Pancreas (tissue), 10 donors: ENCODE measurements at regions not wholly inside any gene's neighbourhood (a gene's known extent, or its start where the extent isn't known, plus 50 kb on each side); places are given as distances from the start of the nearest gene placed in this dataset.

Experiments
- ATAC-seq, 4 donors: fragments of 200-7000 bp; cut with Tn5 transposase; one replicate each; pipeline versions ENCODE4 v1.8.0 to v1.9.1; 2020; ENCODE audit warnings: mild to moderate bottlenecking in 4 of 4, moderate library complexity in 4 of 4
- DNase-seq, 6 donors: peaks; one replicate each; pipeline ENCODE4 v3.0.0-alpha.2; 2020
- FAIRE-seq: peaks from 2 replicates; lab custom pipeline; 2012; peaks lifted over from hg19 to GRCh38; lab: Jason Lieb, UNC
- H3K27ac ChIP-seq, 4 donors: fragments of 200-600 bp; sonication (generic); 1 replicate in 3 of 4; 2 replicates in 1 of 4; pipeline versions ENCODE4 v1.5.0 to v1.8.0; 2020
- H3K27me3 ChIP-seq, 4 donors: fragments of 200-600 bp; one replicate each; pipeline ENCODE4 v1.8.0; 2021
- H3K36me3 ChIP-seq, 3 donors: fragments of 200-600 bp; sonication (generic) in 1 of 3; one replicate each; pipeline versions ENCODE4 v1.5.0 to v1.8.0; 2020 to 2021
- H3K4me1 ChIP-seq, 3 donors: fragments of 200-600 bp; one replicate each; pipeline ENCODE4 v1.8.0; 2021
- H3K4me3 ChIP-seq, 4 donors: fragments of 200-600 bp; sonication (generic) in 2 of 4; one replicate each; pipeline versions ENCODE4 v1.5.0 to v1.8.0; 2020 to 2021
- H3K9me3 ChIP-seq, 4 donors: fragments of 200-600 bp; one replicate each; pipeline ENCODE4 v1.8.0; 2021
- WGBS, 2 donors: extraction: QIAGEN DNeasy Blood & Tissue Kit; methylation state at CpG; one replicate each; pipeline ENCODE4 v1.1.7; 2013; 5-methylcytosine and 5-hydroxymethylcytosine counted together
- intact Hi-C, 3 donors: fragments of 100-400 bp; cut with DNase I; formaldehyde crosslinking; loops; one replicate each; pipeline versions ENCODE4 v1.11.1 to v1.14.2; 2022
- TF ChIP-seq, protein P1 (sequence below), 4 donors: fragments of 200-600 bp; sonication (generic) in 3 of 4; IDR thresholded peaks; one replicate each; pipeline versions ENCODE4 v1.5.0 to v1.8.0; 2021; ENCODE audit warnings: antibody characterized with exemption in 4 of 4
- donor health status: healthy with polysubstance abuse.
- donor health status: DM: no; HTN: no; CAD: no; lungs with moderate emphysema.
- donor health status: DM: no; HTN: no; CAD: no.
- donor health status: control.
- donor health status: control.
- donor health status: Bipolar disorder and iron deficiency.
- donor health status: DM: yes; HTN: yes; CAD: no.
- donor health status: DM: no; HTN: no; CAD: no.
- donor health status: DM: no; HTN: no; CAD: no.
- donor health status: DM: yes; HTN: yes; CAD: no.

DNA sequence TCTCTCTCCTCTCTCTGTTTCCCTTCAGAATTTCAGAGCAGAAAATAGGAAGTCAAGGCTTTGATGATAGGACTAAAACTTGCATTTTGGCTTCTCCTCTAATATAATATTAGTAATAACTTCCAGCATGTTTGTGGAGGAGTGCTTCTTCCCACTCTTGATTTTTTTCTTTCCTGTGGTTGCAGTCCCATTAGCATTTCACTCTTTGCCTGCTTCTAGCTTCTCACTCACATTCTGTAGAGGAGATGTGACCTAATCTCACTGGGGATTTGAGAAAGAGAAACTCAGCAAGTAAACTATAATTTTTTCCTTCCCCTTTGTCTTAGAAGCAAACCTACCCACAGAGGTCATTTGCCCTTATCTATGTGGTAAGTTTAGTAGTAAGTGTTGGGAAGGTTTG lies 169.4 kb upstream of the HTR2A start:
- ATAC-seq: peak in 2 of 4 donors; percentile 36 to 43

DNA sequence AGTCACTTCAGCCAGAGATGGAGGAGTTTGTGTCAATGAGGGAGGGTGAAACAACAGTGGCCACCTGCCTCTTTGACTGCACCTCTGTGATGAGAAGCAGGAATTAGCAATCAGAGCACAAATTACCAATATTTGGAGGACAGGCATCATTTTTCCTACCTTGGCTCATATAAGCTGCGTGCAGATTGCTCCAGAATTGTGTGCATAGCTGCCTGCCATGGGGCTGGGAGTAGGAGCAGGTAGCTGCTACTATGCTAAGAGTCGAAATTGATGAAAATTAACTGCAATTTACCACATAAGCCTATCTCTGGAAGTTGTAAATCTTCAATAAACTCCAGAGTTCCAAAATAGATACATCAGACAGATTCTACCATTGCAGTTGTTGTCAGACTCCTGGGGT lies 167.5 kb upstream of the HTR2A start:
- no peak for DNase-seq
- 48 to 72% methylated on average over 2 of the region's 2 CpGs for WGBS, 2 donors
- TF ChIP-seq, protein P1, sequence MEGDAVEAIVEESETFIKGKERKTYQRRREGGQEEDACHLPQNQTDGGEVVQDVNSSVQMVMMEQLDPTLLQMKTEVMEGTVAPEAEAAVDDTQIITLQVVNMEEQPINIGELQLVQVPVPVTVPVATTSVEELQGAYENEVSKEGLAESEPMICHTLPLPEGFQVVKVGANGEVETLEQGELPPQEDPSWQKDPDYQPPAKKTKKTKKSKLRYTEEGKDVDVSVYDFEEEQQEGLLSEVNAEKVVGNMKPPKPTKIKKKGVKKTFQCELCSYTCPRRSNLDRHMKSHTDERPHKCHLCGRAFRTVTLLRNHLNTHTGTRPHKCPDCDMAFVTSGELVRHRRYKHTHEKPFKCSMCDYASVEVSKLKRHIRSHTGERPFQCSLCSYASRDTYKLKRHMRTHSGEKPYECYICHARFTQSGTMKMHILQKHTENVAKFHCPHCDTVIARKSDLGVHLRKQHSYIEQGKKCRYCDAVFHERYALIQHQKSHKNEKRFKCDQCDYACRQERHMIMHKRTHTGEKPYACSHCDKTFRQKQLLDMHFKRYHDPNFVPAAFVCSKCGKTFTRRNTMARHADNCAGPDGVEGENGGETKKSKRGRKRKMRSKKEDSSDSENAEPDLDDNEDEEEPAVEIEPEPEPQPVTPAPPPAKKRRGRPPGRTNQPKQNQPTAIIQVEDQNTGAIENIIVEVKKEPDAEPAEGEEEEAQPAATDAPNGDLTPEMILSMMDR (IDR thresholded peaks at IDR 0.05): no peak
- no peaks in the 10 kb centered on the region for H3K9me3 ChIP-seq
- no peak overlapping the region for H3K4me3 ChIP-seq
- H3K27ac ChIP-seq: no peak overlapping the region
- no peaks in the 10 kb centered on the region for H3K4me1 ChIP-seq
- ATAC-seq: no peak
- FAIRE-seq: no peak
- no peaks in the 10 kb centered on the region for H3K36me3 ChIP-seq
- intact Hi-C loops: no loop called here
- no peaks in the 10 kb centered on the region for H3K27me3 ChIP-seq

More for the DNA sequence above, 169.4 kb upstream of the HTR2A start:
- Histone ChIP-seq H3K36me3 (no peaks in the 10 kb centered on the region), H3K4me1 (no peaks in the 10 kb centered on the region), H3K27me3 (no peaks in the 10 kb centered on the region), H3K4me3 (no peak overlapping the region), H3K27ac (no peak overlapping the region), H3K9me3 (no peaks in the 10 kb centered on the region)
- intact Hi-C loops: no loop called here
- DNase-seq (no peak), FAIRE-seq (no peak)
- TF ChIP-seq, protein P1 (IDR thresholded peaks at IDR 0.05): no peak

DNA sequence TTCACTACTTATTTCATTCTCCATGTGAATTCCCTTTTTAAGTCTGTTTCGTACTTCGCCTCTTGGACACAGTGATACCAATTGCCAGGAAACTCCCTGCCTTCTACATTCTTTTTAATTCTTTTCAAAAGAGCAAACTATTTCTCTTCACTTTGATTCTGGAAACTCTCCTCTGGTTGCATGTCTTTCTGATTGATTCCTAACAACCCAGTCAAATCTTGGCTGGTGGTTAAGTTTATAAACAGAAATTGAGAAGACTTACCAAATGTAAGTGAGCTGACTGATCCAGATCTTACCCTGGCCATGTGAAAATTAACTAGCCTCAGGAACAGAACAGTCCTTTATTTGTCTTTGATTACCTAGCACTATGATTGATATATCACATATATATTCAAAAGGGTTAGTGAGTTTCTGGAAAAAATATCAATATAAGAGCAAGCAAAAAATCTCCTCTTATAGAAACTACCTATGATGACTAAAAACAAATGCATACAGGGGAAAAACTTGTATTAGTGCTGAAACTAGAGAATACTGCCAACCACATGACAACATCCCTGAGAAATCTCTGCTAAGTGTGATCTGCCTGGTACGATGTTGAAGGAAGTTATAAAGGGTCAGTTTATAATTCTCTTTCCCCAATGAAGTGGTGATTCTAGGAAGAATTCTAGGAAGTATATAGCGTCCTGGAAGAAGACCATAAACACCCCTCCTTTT lies 152.6 kb upstream of the HTR2A start:
- Histone ChIP-seq H3K4me1 (no peaks in the 10 kb centered on the region), H3K27me3 (no peaks in the 10 kb centered on the region), H3K4me3 (no peak overlapping the region), H3K27ac (no peak overlapping the region), H3K9me3 (no peaks in the 10 kb centered on the region), H3K36me3 (no peaks in the 10 kb centered on the region)
- FAIRE-seq (no peak), ATAC-seq (no peak), DNase-seq (no peak)
- intact Hi-C loops: no loop called here
- TF ChIP-seq, protein P1 (IDR thresholded peaks at IDR 0.05): no peak
- WGBS, 2 donors: 56 to 58% methylated on average over 4 of the region's 4 CpGs

DNA sequence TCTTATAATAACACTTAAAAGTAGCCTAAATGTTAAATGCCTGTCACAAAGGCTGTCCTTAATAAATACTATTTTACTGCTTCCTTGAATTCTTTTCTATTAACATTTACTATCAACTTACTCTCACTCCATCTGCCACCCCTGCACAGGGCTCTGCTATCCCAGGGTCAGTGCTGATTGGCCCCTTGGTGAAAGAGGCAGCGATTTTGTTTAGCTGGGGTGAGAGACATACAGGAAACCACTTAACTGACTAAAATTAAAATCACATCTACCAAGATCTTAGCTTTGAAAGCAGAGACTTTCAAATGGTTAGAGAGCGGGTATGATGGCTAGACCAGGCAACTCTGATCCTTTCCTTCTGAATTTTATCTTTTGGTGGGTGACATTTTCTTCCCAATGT lies 149.9 kb upstream of the HTR2A start:
- Histone ChIP-seq H3K9me3 (no peaks in the 10 kb centered on the region), H3K4me1 (no peaks in the 10 kb centered on the region), H3K36me3 (no peaks in the 10 kb centered on the region), H3K4me3 (no peak overlapping the region), H3K27ac (no peak overlapping the region), H3K27me3 (no peaks in the 10 kb centered on the region)
- TF ChIP-seq, protein P1 (IDR thresholded peaks at IDR 0.05): no peak
- 71 to 86% methylated on average over 2 of the region's 2 CpGs for WGBS, 2 donors
- intact Hi-C loops: no loop called here
- DNase-seq: no peak
- FAIRE-seq: no peak
- no peak for ATAC-seq

DNA sequence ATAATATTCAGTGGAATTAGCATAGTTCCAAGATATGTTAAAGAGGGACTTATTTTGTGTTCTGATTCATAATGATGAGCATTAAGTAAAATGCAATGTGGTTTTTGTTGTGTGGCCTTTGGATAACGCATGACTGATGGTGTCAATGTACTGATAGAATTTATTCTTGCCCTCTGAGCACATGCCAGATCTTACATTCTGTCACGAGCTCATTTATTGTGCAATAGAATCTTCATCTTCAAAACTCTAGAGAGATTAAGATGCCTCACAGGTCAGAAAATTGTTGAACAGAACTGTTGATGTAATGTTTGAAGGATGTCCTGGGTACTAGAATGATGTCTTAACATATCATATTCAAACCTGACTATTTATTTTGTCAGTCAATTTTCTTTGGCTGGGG lies 148.0 kb upstream of the HTR2A start:
- TF ChIP-seq, protein P1 (IDR thresholded peaks at IDR 0.05): no peak
- no peak for DNase-seq
- H3K36me3 ChIP-seq: no peaks in the 10 kb centered on the region
- H3K4me3 ChIP-seq: no peak overlapping the region
- WGBS, 2 donors: 66 to 74% methylated on average over 2 of the region's 2 CpGs
- no peak for ATAC-seq
- intact Hi-C loops: no loop called here
- no peaks in the 10 kb centered on the region for H3K4me1 ChIP-seq
- H3K9me3 ChIP-seq: no peaks in the 10 kb centered on the region
- FAIRE-seq: no peak
- no peaks in the 10 kb centered on the region for H3K27me3 ChIP-seq
- H3K27ac ChIP-seq: no peak overlapping the region
